ENCODE measurements at regions not wholly inside any gene's neighbourhood (a gene's known extent, or its start where the extent isn't known, plus 50 kb on each side); places are given as distances from the start of the nearest gene placed in this dataset.
A peak's percentile ranks its signal among the peaks of the same experiment; 100 is the strongest.

GRCh38 chr12:94033101-94033500, 115.3 kb upstream of the PLXNC1 start:
- DNase-seq, result no peak

DNA sequence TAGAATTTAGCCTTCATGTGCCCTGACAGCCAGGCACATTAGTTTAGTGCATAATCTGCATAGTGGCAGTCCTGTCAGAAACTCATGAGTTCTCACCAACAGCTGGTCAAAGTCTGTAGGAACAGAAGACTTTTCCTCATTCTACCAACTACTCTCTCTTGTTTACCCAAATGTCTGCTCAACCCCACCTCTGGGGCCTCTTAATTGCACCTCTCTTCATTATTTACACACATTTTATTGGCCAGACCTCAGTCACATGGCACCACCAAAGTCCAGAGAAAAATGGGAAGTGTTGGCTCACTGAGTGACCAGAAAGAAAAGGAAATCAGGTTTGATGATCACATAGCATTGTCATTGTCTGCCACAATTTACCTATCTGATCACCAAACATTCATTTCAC, 114.6 kb upstream of the PLXNC1 start:
- DNase-seq, result no peak

- no peak for DNase-seq
These were observed 110.9 kb upstream of the PLXNC1 start for GRCh38 chr12:94037444-94037843.

DNA sequence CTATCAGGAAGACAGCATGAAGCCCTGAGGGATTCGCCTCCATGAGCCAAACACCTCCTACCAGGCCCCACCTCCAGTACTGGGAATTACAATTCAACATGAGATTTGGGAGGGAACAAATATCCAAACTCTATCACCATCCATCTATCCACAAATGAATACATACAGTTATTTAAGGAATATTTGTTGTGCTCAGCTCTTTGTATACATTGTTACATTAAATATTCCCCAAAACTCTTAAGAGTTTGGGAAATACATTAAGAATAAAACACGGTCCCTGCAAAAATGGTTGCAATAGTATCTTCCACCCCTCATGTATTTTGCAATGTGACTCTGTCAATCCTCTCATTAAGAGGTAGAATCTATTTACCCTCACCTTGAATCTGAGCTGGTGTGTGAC, 109.8 kb upstream of the PLXNC1 start:
- no peak for DNase-seq

DNA sequence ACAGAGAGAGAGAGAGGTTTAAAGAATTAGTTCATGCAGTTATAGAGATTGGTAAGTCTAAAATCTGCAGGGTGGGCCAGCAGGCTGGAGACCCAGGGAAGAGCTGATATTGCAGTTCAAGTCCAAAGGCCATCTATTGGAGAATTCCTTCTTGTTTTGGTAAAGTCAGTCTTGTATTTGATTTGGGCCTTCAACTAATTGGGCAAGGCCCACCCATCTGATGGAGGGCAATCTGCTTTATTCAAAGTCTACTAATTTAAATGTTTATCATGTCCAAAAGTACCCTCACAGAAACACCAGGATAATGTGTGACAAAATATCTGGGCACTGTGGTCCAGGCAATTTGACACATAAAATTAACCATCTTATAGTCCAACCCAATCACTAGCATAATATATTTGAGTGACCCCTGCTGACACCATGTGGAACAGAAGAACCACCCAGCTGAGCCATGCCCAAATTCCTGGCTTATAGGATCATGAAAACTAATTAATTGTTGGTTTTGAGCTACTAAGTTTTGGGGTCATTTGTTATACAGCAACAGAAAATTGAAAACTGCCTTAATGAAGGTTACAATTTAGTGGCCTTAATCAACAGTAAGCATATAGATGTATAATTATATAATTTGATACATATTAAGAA, 109.1 kb upstream of the PLXNC1 start:
- no peak for DNase-seq

- no peak for DNase-seq
These were observed 108.5 kb upstream of the PLXNC1 start for GRCh38 chr12:94039914-94040313.

GRCh38 chr12:94041850-94042249, 106.5 kb upstream of the PLXNC1 start:
- no peak for DNase-seq

DNA sequence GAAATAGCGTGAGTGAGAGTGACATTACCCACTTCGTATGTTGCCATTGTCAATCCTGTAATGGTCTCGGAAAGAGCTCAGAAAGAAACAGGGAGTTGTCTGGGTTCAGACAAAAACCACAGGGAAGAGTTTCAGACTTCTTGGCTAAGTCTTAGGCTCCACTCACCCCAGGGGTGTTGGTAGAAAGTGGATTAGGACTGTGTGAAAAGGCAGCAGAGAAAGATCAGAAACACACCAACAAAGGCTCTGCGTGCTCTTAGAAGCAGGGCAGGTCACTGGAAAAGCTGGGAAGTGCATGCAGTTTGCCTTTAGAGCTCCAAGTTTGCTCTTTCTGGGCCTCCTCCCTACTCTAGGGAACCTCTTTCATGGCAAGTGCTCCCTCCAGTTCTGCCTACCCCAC, 106.1 kb upstream of the PLXNC1 start:
- DNase-seq, result no peak

DNA sequence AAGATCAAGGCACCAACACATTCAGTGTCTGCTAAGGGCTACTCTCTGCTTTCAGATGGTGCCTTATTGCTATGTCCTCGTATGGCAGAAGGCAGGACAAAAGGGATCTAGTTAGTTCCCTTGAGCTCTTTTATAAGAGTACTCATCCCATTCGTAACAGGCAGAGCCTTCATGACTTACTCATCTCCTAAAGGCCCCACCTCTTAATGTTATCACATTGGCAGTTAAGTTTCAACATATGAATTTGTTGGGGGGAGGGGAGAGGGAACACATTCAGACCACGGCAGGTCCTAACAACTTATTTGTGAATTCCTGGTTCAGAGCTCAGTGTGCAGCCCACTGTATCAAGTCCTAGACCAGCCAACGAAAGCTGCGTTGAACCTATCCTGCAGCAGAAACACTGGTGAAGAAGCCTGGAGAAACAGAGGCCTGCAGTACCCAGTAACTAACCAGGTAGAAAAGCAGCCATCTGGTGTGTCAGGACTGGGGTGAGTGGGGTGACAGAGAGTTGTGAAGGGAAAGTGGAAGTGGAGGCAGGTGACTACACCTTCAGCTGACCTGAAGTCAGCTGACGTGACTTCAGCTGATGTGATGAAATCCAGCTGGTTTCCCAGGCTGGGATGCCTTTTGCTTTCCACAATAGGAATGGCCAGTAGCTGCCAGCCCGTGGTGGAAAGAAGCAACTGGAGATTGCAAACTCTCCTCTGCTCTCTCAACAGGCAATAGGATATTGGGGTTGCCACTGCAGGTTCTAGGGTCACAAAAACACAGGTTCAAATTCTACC, 101.6 kb upstream of the PLXNC1 start:
- DNase-seq, result peak; percentile 10

GRCh38 chr12:94047781-94048567, 100.4 kb upstream of the PLXNC1 start:
- DNase-seq, result peak; percentile 79

GRCh38 chr12:94048757-94049156, 99.6 kb upstream of the PLXNC1 start:
- DNase-seq, result no peak

GRCh38 chr12:94049718-94050117, 98.7 kb upstream of the PLXNC1 start:
- DNase-seq, result no peak

- DNase-seq, result no peak
These were observed 94.7 kb upstream of the PLXNC1 start for GRCh38 chr12:94053676-94054075.

DNA sequence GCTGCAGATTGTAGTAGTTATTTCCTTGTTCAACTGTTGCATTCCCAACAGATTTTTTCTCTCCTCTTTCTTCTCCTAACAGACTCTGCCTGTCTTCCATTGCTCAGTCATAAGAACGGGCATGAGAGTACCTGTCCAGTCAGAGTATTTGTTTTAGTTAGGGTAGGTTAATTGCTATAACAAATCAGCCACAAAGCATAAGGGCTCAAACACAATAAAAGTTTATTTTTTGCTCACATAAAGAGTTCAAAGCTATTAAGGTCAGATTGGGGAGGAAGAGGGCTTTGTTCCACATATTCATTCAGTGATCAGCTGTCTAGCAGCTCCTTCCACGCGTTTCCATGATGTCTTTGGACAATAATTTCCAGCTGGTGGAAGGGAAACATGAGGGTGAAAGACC, 92.8 kb upstream of the PLXNC1 start:
- no peak for DNase-seq

GRCh38 chr12:94056419-94057158, 91.8 kb upstream of the PLXNC1 start:
- no peak for DNase-seq

- DNase-seq, result no peak
These were observed 90.9 kb upstream of the PLXNC1 start for GRCh38 chr12:94057262-94058151.

DNA sequence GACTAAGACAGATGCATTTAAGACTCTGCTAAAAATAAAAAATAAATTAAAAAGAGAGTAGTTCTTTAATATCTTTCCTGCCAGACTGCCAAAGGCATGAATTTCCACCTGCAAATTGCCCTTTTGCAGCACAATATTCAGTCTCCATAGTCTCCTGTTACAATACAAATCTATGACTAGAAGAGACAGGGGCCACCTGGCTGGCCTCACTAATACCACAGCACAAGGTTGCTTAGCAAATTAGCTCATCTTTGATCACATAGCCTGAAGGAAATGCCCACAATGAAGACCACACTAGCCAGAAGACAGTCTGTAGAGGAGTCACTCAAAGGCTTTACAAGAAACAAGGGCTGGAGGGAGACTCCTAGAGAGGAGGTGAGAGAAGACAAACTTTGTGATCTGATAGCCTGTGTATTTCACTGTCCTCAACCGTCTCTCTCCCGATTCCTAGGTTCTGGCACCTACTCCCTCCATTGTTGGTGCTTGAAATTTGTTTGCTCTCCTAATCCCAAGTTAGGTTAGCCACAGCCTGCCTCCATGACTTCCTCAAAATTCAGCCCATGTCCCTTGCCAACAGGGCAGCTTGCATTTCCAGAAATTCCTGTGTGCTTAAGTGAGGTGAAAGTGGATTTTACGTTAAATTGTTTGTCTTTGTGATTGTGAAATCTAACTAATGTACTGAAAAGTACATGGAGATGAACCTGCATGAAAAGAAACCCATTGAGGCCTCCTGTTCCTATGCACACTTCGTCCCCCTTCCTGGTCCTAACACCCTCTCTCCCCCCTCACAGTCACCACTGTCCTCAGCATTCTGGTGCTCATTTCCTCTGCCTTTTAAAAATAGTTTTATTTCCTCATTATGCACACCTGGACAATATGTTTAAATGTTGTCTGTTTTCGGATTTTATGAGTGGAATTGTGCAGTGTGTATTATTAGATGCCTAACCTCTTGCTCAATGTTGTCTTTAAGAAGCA, 88.7 kb upstream of the PLXNC1 start:
- no peak for DNase-seq

DNA sequence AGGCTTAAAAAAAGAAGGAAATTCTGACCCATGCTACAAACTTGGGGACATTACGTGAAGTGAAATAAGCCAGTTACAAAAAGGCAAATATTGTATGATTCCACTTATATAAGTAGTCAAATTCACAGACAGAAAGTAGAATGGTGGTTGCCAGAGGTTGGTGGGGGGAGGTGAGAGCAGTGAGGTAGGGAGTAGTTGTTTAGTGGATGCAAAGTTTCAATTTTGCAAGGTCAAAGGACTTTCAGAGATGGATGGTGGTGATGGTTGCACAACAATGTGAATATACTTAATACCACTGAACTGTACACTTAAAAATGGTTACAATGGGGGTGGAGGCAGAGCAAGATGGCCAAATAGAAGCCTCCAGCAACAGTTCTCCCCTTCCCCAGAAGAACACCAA, 86.2 kb upstream of the PLXNC1 start:
- no peak for DNase-seq

- DNase-seq, result no peak
These were observed 85.4 kb upstream of the PLXNC1 start for GRCh38 chr12:94062796-94063635.

- DNase-seq, result no peak
These were observed 77.9 kb upstream of the PLXNC1 start for GRCh38 chr12:94070520-94070919.

All from NCI-H1694 treated with DMSO at 0.1 percent for 48 hours (cell line).